ENCODE measurements at regions not wholly inside any gene's neighbourhood (a gene's known extent, or its start where the extent isn't known, plus 50 kb on each side); places are given as distances from the start of the nearest gene placed in this dataset.
"Not testable (repeated sequence)": the region's sequence is repeated elsewhere in the genome, so short reads cannot be mapped to it uniquely, and the experiment has no call there.

- Histone ChIP-seq H3K4me3 (no peak overlapping the region), H3K27ac (no peak overlapping the region), H3K27me3 (peaks cover 0 to 29% of the 10 kb centered on the region in 2 donors), H3K4me1 (no peaks in the 10 kb centered on the region), H3K36me3 (no peaks in the 10 kb centered on the region), H3K9me3 (no peaks in the 10 kb centered on the region)
- no peak for TF ChIP-seq POLR2AphosphoS5 (IDR thresholded peaks at IDR 0.05)
- no peak for TF ChIP-seq CTCF (IDR thresholded peaks at IDR 0.05)
- no peak for TF ChIP-seq POLR2A (IDR thresholded peaks at IDR 0.05)
- intact Hi-C loops (cut with DNase I; ENCODE audit: low total_unique reads): no loop called here
- no peak for DNase-seq (ENCODE audit: low spot score in 2 of 2)
Measured at GRCh38 chrX:109049416-109049815, 313.1 kb upstream of the IRS4 start.

- Histone ChIP-seq H3K27me3 (peaks cover 0 to 26% of the 10 kb centered on the region in 2 donors), H3K4me3 (no peak overlapping the region), H3K9me3 (no peaks in the 10 kb centered on the region), H3K4me1 (no peaks in the 10 kb centered on the region), H3K36me3 (no peaks in the 10 kb centered on the region), H3K27ac (no peak overlapping the region)
- intact Hi-C loops (cut with DNase I; ENCODE audit: low total_unique reads): no loop called here
- TF ChIP-seq POLR2A (IDR thresholded peaks at IDR 0.05) (no peak), POLR2AphosphoS5 (IDR thresholded peaks at IDR 0.05) (no peak), CTCF (IDR thresholded peaks at IDR 0.05) (no peak)
- DNase-seq (ENCODE audit: low spot score in 2 of 2): no peak
Measured at GRCh38 chrX:109040057-109040456, 303.7 kb upstream of the IRS4 start.

GRCh38 chrX:109036624-109037023 is 300.3 kb upstream of the IRS4 start:
- H3K4me3 ChIP-seq: no peak overlapping the region
- no peaks in the 10 kb centered on the region for H3K36me3 ChIP-seq
- H3K27me3 ChIP-seq: peaks cover 0 to 32% of the 10 kb centered on the region in 2 donors
- no peaks in the 10 kb centered on the region for H3K4me1 ChIP-seq
- no peak overlapping the region for H3K27ac ChIP-seq
- H3K9me3 ChIP-seq: peaks cover 0 to 6% of the 10 kb centered on the region in 2 donors
- intact Hi-C loops (cut with DNase I; ENCODE audit: low total_unique reads): no loop called here
- DNase-seq (ENCODE audit: low spot score in 2 of 2): no peak
- TF ChIP-seq POLR2AphosphoS5 (IDR thresholded peaks at IDR 0.05): no peak
- TF ChIP-seq POLR2A (IDR thresholded peaks at IDR 0.05): no peak
- no peak for TF ChIP-seq CTCF (IDR thresholded peaks at IDR 0.05)

- no peak for TF ChIP-seq POLR2AphosphoS5 (IDR thresholded peaks at IDR 0.05)
- TF ChIP-seq CTCF (IDR thresholded peaks at IDR 0.05): no peak
- no peak for TF ChIP-seq POLR2A (IDR thresholded peaks at IDR 0.05)
- no peaks in the 10 kb centered on the region for H3K4me1 ChIP-seq
- H3K27me3 ChIP-seq: peaks cover 0 to 31% of the 10 kb centered on the region in 2 donors
- peaks cover 0 to 4% of the 10 kb centered on the region in 2 donors for H3K9me3 ChIP-seq
- no peak for DNase-seq (ENCODE audit: low spot score in 2 of 2)
- H3K27ac ChIP-seq: no peak overlapping the region
- no peak overlapping the region for H3K4me3 ChIP-seq
- intact Hi-C loops (cut with DNase I; ENCODE audit: low total_unique reads): no loop called here
- no peaks in the 10 kb centered on the region for H3K36me3 ChIP-seq
Measured at GRCh38 chrX:108993909-108994308, 257.5 kb upstream of the IRS4 start.

- H3K9me3 ChIP-seq; H3K27ac ChIP-seq; H3K4me3 ChIP-seq; intact Hi-C loops (cut with DNase I; ENCODE audit: low total_unique reads); H3K4me1 ChIP-seq; H3K36me3 ChIP-seq; DNase-seq (ENCODE audit: low spot score in 2 of 2): not testable (repeated sequence)
- H3K27me3 ChIP-seq: peaks cover 0 to 14% of the 10 kb centered on the region in 2 donors
Measured at GRCh38 chrX:108972899-108973298, 236.5 kb upstream of the IRS4 start.

GRCh38 chrX:108947205-108947604 is 210.8 kb upstream of the IRS4 start:
- H3K4me3 ChIP-seq: no peak overlapping the region
- peaks cover 0 to 36% of the 10 kb centered on the region in 2 donors for H3K27me3 ChIP-seq
- intact Hi-C loops (cut with DNase I; ENCODE audit: low total_unique reads): no loop called here
- no peaks in the 10 kb centered on the region for H3K4me1 ChIP-seq
- TF ChIP-seq CTCF (IDR thresholded peaks at IDR 0.05) (no peak), POLR2A (IDR thresholded peaks at IDR 0.05) (no peak), POLR2AphosphoS5 (IDR thresholded peaks at IDR 0.05) (no peak)
- DNase-seq (ENCODE audit: low spot score in 2 of 2): no peak
- H3K36me3 ChIP-seq: no peaks in the 10 kb centered on the region
- H3K9me3 ChIP-seq: peaks cover 0 to 5% of the 10 kb centered on the region in 2 donors
- no peak overlapping the region for H3K27ac ChIP-seq
